Stimulated activated CD8-positive, alpha-beta memory T cell treated with anti-CD3 and anti-CD28 coated beads, Interleukin-15, amount 100 ng/mL, for 48 hours (primary cell): ENCODE measurements at regions not wholly inside any gene's neighbourhood (a gene's known extent, or its start where the extent isn't known, plus 50 kb on each side); places are given as distances from the start of the nearest gene placed in this dataset.

Experiments used
- DNase-seq, 2 donors: peaks; one replicate each; pipeline ENCODE4 v3.0.0-alpha.2; 2020; ENCODE audit warnings: low read depth in 2 of 2

DNA sequence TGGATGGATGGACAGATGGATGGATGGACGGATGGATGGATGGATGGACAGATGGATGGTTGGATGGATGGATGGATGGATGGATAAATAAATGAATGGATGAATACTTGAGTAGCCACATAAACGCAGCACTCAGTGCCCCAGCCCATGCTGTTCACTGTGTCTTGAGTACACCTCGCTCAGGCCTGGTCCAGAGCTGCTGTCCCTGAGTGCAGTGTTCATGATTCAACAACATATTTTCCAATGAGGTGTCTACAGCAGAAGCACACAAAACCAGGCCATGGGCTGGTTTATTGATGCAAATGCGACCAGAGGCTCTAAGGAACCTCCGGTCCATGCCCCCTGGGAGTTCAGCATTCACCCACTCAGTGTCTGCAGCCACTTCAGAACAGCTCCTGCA, 584.3 kb downstream of the BRD1 start:
- no peak for DNase-seq

DNA sequence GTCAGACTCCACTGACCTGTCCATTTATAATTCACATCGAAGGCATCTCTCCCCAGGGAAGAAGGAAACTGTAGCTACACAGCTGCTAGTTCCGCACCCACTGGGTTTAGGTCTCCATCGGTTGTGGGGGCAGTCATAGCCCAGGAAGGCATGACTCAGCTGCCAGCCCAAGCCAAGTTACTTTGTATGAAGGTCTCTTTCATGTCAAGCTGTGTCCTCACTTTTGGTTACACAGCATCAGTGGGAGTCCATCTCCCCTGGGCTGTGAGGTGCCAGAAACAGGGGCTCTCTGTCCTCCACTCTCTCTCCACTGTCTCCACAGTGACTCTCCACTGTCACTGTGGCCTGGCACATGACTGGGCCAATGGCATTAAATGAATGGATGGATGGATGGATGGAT, 585.2 kb downstream of the BRD1 start:
- no peak for DNase-seq

GRCh38 chr22:49241174-49241851, 586.4 kb downstream of the BRD1 start:
- no peak for DNase-seq

DNA sequence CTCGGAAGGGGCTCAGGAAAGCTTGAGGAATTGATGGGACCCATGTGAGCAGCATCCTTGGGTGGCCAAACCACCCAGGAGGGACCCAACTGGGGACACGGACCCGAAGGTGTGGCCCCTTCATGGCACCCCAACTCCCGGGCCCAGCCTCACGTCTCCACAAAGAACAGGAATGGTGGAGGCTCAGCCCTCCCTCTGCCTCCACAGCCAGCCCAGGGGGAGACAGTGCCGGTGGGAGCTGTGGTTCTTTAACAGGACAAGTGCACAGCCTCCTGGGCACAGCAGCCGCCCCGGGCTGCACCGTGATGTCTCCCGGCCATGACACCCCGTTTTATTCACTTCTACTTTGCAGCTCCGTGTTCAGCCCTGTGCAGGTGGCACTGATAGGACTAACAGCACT, 587.2 kb downstream of the BRD1 start:
- DNase-seq = no peak

- DNase-seq = no peak
These were observed 587.7 kb downstream of the BRD1 start for GRCh38 chr22:49240016-49240380.

GRCh38 chr22:49239264-49240015, 588.2 kb downstream of the BRD1 start:
- no peak for DNase-seq

DNA sequence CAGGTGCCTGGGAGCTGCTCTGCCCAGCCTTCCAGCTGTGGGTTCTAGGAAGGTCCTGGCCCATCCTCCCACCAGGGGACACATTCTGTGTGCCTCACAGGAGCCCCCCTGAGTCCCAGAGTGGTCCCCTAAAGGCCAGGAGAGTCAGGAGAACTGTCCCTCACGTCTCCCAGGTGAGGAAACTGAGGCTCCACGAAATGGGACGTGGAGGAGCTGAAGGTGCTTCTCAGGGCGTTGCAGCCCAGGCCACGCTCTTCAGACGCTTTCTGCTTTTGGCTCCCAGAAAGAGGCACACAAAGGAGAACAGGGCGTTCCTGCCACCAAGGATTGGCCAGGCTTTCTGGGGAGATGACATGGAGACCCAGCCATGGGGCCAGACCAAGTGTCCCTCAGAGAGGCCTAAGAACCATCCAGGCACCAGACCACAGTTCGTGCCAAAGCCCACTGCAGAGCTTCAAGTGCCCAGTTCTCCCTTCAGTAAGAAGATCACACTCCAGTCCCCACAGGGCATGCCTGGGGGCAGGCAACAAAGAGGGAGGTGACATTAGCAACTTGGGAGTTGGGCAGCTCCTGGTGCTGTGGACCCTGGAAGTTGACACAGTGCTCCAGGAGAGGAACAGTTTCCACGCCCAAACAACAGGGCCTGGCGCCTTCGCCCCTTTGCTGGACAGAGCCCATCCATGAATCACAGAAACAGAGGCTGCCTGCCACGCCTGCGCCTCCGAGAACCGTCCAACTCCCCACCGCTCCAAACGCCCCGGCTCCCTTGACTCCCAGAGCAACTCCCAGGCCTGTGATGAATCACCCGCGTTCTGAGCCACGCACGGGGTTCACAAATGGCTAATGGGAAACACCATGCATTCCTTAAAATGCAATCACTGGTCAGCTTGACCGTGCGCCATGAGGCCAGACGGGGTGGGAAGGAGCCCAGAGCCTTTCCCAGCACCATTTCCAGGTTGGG, 589.2 kb downstream of the BRD1 start:
- no peak for DNase-seq

DNA sequence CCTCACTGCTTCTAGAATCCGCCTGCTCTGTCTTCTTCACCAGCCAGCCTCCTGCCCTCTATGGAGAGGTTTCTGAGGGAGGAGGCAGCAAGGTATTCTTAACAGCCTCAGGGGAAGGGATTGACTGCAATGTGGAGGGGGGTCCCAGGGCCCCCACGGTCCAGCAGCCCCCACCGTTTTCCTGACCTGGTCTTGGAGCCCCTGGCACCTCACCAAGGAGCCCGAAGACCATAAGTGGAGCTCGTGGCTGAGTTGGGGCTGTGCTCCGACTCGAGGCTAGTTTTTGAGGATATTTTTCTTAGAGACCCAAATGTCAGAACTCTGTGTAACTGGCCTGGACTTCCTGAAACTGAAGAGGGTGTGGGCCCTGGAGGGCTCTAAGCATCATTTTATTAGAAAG, 590.0 kb downstream of the BRD1 start:
- DNase-seq = no peak

DNA sequence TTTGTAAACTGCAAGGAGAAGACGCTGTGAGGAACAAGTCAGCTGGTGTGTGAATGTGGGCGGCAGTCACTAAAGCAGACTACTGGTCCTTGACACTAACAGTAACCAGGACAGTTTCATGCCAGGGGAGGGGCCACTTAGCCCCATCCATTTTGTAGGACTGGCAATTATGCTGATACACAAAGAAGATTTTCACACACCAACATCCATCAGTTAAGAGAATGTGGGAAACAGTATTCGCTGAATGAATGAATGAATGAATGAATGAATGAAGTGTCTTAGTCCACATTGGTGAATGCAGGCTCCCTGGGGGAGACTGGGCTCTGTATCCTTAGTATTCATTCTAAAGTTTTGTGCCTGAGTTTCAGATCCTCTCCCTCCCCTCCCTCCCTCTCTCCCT, 590.4 kb downstream of the BRD1 start:
- no peak for DNase-seq

DNA sequence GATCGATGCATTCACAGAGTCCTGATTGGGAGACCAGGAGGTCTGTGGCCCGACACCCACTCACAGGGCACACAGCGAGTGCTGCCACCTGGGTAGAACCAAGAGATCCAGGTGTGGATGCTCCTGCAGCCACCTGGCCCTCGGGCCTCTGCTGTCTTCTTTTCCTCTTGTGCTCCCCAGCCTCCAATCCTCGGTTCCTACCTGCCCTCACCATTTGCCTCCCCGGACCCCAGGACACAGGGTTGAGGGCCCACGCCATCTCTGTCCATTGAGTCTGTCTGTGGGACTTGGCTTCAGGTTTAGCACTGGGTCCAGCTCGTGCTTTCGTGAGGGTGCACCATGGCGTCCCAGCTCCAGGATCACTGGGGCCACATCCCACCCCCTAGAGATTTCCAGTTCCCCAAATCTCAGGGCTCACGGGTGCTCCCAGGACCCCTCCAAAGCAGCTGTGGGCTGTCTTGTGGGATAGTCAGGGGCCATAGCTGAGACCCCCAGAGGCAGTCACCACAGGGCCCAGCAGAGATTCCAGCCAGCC, 591.1 kb downstream of the BRD1 start:
- DNase-seq = no peak

- no peak for DNase-seq
These were observed 592.0 kb downstream of the BRD1 start for GRCh38 chr22:49235463-49236300.

- DNase-seq = no peak
These were observed 593.2 kb downstream of the BRD1 start for GRCh38 chr22:49234459-49234858.

DNA sequence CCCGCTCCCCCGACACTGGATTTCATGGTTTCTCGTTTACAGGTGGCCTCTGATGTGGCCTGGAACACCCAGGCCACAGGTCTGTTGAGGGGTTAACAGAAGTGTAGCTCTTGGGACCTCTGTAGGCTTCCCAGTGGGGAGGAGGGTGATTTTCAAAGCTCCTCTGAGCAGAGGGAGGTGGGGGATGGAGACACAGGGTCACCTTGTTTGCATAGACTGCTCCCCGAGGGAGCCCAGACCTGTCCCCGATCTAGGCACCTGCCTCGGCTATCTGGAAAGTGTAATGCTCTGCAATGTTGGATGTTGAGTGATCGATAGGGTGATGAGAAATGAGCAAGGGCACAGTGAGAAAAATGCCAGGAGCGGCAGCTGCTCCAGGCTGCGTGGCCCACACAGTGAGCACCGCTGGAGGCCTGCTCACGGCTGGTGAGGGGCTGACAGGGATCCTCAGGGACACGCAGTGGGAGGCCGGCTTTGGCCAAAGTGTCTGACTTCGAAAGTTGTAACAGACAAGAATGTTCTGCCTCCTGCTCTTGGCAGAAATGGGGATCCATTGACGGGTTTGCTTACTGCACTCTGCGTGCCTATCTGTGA, 594.1 kb downstream of the BRD1 start:
- no peak for DNase-seq

GRCh38 chr22:49232319-49233067, 595.2 kb downstream of the BRD1 start:
- DNase-seq = no peak

DNA sequence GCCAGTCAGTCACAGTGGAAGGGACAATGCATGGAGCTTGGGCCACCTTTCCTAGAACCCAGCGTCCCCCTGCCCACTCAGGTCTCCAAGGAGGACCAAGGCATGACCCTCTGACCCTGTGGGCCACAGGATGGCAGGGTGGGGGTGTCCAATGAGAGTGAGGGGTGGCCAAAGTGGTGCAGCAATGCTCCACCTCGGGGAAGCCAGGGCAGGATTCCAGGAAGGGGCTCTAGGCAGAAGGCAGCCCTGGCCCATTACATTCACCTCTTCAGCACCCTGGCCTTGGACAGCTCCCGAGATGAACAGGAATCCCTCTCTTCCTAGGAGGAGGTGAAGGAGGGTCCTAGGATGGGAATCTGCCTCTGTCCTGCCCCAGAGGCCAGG, 597.5 kb downstream of the BRD1 start:
- no peak for DNase-seq

DNA sequence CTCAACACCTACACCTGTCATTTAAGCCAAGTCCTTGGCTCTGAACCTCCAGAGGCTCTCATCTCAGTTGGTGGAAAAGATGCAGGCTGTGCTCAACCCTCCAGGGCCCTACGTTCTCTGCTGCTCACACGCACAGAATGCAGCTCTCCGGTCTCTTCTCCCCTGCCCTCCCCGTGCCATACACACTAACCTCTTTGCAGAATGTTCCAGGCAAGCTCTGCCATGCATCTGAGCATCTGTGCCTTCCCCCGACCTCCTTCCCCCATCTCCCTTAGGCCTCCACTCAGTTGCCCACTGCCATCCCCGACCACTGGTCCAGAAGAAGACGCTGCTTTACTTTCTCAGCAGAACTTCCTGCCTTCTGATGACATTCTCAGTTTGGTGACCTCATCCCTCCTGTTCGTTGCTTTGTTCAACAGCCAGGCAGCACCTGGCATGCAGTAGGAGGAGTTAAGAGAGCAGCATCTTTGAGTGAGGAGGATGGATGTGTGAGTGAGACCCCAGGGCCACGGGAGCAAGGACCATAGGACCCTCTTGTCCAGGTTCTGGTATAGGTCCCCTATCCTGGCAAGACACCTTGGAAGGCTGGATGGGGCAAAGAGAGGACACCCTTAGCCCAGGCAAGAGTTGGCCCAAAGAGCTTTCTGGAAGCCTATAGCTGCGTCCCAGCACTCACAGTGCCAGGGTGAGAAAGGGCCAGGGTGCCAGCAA, 598.0 kb downstream of the BRD1 start:
- DNase-seq = no peak

- no peak for DNase-seq
These were observed 599.1 kb downstream of the BRD1 start for GRCh38 chr22:49228431-49229037.

DNA sequence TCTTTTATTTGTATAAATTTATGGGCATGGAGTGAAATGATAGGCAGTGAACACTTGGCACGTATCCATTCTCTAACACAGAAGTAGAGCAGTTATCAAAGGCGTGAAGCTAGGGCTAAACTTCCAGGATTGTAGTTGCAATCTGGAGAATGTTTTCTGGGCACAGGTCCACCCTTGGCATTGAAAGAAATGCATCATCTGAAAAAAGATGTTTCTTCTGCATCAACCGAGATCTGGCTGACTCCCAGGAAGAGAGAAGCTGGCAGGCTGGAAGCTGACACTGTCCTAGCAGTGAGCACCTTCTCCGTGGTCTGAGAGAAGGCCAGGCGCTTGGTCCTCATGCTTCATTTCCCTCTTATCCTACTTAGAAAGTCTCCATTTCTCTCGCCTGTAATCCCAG, 600.0 kb downstream of the BRD1 start:
- no peak for DNase-seq

GRCh38 chr22:49226096-49226495, 601.6 kb downstream of the BRD1 start:
- no peak for DNase-seq
